SK-N-SH treated with all-trans-retinoic acid at 6 μM for 48 hours (cell line): ENCODE measurements at regions not wholly inside any gene's neighbourhood (a gene's known extent, or its start where the extent isn't known, plus 50 kb on each side); places are given as distances from the start of the nearest gene placed in this dataset.

Experiments used
- ATAC-seq: fragments of 200-7000 bp; cut with Tn5 transposase; 3 replicates; pipeline ENCODE4 v1.9.1; 2020; ENCODE audit warnings: mild to moderate bottlenecking, moderate library complexity
- ARNTL ChIP-seq: fragments of 450-650 bp; formaldehyde crosslinking; IDR thresholded peaks from 2 replicates; pipeline ENCODE4 v1.5.0; 2020; ENCODE audit warnings: low read depth, mild to moderate bottlenecking, moderate library complexity, borderline replicate concordance
- BACH2 ChIP-seq: fragments of 250-450 bp; sonication (Bioruptor Pico); IDR thresholded peaks from 2 replicates; pipeline ENCODE4 v1.9.0; 2021; ENCODE audit warnings: mild to moderate bottlenecking, borderline replicate concordance
- CSDC2 ChIP-seq: fragments of 250-450 bp; sonication (Bioruptor Pico); IDR thresholded peaks from 2 replicates; pipeline ENCODE4 v1.5.0; 2020; ENCODE audit warnings: mild to moderate bottlenecking, moderate library complexity
- CSRNP3 ChIP-seq: fragments of 250-450 bp; sonication (Bioruptor Pico); IDR thresholded peaks from 2 replicates; pipeline ENCODE4 v1.5.1; 2021; ENCODE audit warnings: mild to moderate bottlenecking, moderate library complexity
- ESRRG ChIP-seq: fragments of 250-450 bp; sonication (Bioruptor Pico); IDR thresholded peaks from 2 replicates; pipeline ENCODE4 v1.6.1; 2021; ENCODE audit warnings: mild to moderate bottlenecking
- GLIS3 ChIP-seq: fragments of 250-450 bp; sonication (Bioruptor Pico); IDR thresholded peaks from 2 replicates; pipeline ENCODE4 v1.5.0; 2020; ENCODE audit warnings: mild to moderate bottlenecking, moderate library complexity
- ISL1 ChIP-seq: fragments of 250-450 bp; sonication (Bioruptor Pico); IDR thresholded peaks from 2 replicates; pipeline ENCODE4 v2.1.2; 2022; ENCODE audit warnings: mild to moderate bottlenecking, moderate library complexity
- OSR1 ChIP-seq: fragments of 250-450 bp; sonication (Bioruptor Pico); IDR thresholded peaks from 2 replicates; pipeline ENCODE4 v1.8.0; 2022; ENCODE audit warnings: moderate library complexity, mild to moderate bottlenecking, inconsistent platforms
- PATZ1 ChIP-seq: fragments of 250-450 bp; sonication (Bioruptor Pico); IDR thresholded peaks from 2 replicates; pipeline ENCODE4 v1.8.0; 2020; ENCODE audit warnings: mild to moderate bottlenecking, moderate library complexity, borderline replicate concordance
- PPARA ChIP-seq: fragments of 250-450 bp; sonication (Bioruptor Pico); IDR thresholded peaks from 2 replicates; pipeline ENCODE4 v1.5.0; 2020; ENCODE audit warnings: mild to moderate bottlenecking, borderline replicate concordance
- RARB ChIP-seq: fragments of 250-450 bp; sonication (Bioruptor Pico); IDR thresholded peaks from 2 replicates; pipeline ENCODE4 v1.8.0; 2021; ENCODE audit warnings: mild to moderate bottlenecking, moderate library complexity
- SNAI2 ChIP-seq: fragments of 250-450 bp; sonication (Bioruptor Pico); IDR thresholded peaks from 2 replicates; pipeline ENCODE4 v1.5.0; 2020; ENCODE audit warnings: mild to moderate bottlenecking, moderate library complexity
- TCF4 ChIP-seq: fragments of 250-450 bp; sonication (Bioruptor Pico); IDR thresholded peaks from 2 replicates; pipeline ENCODE4 v1.8.0; 2021; ENCODE audit warnings: mild to moderate bottlenecking, moderate library complexity, borderline replicate concordance
- TOX ChIP-seq: fragments of 250-450 bp; sonication (Bioruptor Pico); IDR thresholded peaks from 2 replicates; pipeline ENCODE4 v1.8.0; 2021; ENCODE audit warnings: mild to moderate bottlenecking, moderate library complexity, borderline replicate concordance
- TSHZ2 ChIP-seq: fragments of 250-450 bp; sonication (Bioruptor Pico); IDR thresholded peaks from 2 replicates; pipeline ENCODE4 v1.5.0; 2020; ENCODE audit warnings: mild to moderate bottlenecking, moderate library complexity
- ZC3H10 ChIP-seq: fragments of 250-450 bp; sonication (Bioruptor Pico); IDR thresholded peaks from 2 replicates; pipeline ENCODE4 v1.5.1; 2021; ENCODE audit warnings: mild to moderate bottlenecking, moderate library complexity
- ZFP3 ChIP-seq: fragments of 250-450 bp; sonication (Bioruptor Pico); IDR thresholded peaks from 2 replicates; pipeline ENCODE4 v1.5.0; 2020; ENCODE audit warnings: mild to moderate bottlenecking, moderate library complexity
- ZFP30 ChIP-seq: fragments of 450-650 bp; formaldehyde crosslinking; IDR thresholded peaks from 2 replicates; pipeline ENCODE4 v1.5.0; 2022; ENCODE audit warnings: mild to moderate bottlenecking, moderate library complexity
- ZNF565 ChIP-seq: fragments of 450-650 bp; formaldehyde crosslinking; conservative IDR thresholded peaks from 2 replicates; pipeline ENCODE4 v1.5.0; 2020; ENCODE audit warnings: low read depth, mild to moderate bottlenecking, moderate library complexity
- ZNF70 ChIP-seq: fragments of 450-650 bp; formaldehyde crosslinking; IDR thresholded peaks from 2 replicates; pipeline ENCODE4 v1.5.0; 2020; ENCODE audit warnings: mild to moderate bottlenecking, moderate library complexity
- ZNF8 ChIP-seq: fragments of 450-650 bp; formaldehyde crosslinking; IDR thresholded peaks from 2 replicates; pipeline ENCODE4 v1.5.0; 2020; ENCODE audit warnings: mild to moderate bottlenecking, moderate library complexity
- TF ChIP-seq, protein P1 (sequence below): fragments of 250-450 bp; sonication (Bioruptor Pico); IDR thresholded peaks from 2 replicates; pipeline ENCODE4 v1.5.1; 2020; ENCODE audit warnings: low read depth, mild to moderate bottlenecking, moderate library complexity
- TF ChIP-seq, protein P2 (sequence below): fragments of 250-450 bp; sonication (Bioruptor Pico); IDR thresholded peaks from 2 replicates; pipeline ENCODE4 v1.8.0; 2021; ENCODE audit warnings: low read depth, mild to moderate bottlenecking, moderate library complexity, borderline replicate concordance

DNA sequence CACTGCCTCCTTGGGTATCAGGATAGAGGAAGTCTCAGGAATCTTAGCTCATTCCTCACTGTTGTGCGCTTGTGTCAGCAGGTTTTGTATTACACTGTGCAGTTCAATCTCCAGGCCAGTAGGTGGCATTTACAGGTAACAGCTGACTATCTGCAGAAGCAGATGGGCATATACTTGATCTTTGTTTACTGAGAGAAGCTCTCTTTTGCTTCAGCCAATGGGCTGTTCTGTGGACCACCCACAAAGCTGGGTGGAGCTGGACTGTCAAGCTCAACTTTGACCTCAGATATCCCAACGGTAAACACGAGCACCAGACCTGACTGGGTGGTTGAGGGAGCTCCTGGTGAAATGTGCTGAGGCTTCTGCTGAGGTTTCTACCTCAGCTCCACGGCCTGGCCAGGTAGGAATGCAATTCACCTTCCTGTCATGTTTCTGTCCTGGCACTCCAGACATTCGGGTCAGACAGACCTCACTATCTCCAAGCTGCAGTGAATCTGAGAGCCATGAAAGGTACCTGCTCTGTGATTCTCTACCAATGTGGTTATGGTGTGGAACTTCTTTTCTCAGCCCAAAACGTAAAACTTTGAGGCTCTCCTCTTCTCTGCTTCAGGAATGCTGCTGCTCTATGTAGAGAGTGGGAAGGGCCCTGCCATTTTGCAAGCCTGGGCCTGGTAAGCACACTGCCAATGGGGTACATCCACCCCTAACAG lies 167.9 kb upstream of the ACTBL2 start:
- ATAC-seq, result peak; percentile 85
- TF ChIP-seq BACH2 (CRISPR knock-in tag) (no peak), TCF4 (CRISPR knock-in tag) (no peak), OSR1 (CRISPR knock-in tag) (no peak), ESRRG (CRISPR knock-in tag) (no peak), TSHZ2 (no peak), PATZ1 (CRISPR knock-in tag) (no peak), ZNF8 (no peak), RARB (CRISPR knock-in tag) (no peak), CSDC2 (CRISPR knock-in tag) (no peak), ZC3H10 (CRISPR knock-in tag) (no peak), ZNF565 (CRISPR knock-in tag) (no peak), ZFP30 (no peak), CSRNP3 (CRISPR knock-in tag) (no peak), TOX (CRISPR knock-in tag) (no peak), ARNTL (CRISPR knock-in tag) (no peak), GLIS3 (CRISPR knock-in tag) (no peak)
- TF ChIP-seq, protein P1, sequence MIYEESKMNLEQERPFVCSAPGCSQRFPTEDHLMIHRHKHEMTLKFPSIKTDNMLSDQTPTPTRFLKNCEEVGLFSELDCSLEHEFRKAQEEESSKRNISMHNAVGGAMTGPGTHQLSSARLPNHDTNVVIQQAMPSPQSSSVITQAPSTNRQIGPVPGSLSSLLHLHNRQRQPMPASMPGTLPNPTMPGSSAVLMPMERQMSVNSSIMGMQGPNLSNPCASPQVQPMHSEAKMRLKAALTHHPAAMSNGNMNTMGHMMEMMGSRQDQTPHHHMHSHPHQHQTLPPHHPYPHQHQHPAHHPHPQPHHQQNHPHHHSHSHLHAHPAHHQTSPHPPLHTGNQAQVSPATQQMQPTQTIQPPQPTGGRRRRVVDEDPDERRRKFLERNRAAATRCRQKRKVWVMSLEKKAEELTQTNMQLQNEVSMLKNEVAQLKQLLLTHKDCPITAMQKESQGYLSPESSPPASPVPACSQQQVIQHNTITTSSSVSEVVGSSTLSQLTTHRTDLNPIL (CRISPR knock-in tag), result no peak

DNA sequence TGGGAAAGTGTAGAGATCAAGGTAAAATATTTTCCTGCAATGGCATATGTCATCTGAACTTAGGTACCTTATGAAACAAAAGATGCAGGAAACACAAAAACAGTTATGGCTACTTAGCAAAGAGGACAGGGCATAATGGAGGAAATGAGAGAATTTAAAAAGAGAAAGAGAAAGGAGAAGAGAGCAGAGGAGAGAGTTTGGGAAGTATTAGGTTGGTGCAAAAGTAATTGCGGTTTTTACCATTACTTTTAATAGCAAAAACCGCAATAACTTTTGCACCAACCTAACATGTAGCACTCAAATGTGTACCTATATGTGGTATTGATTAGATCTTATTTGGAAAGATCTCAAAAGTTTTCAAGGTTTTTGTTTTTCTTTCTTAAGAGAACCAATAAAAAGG lies 160.1 kb upstream of the ACTBL2 start:
- no peak for ATAC-seq
- TF ChIP-seq GLIS3 (CRISPR knock-in tag) (no peak), TOX (CRISPR knock-in tag) (no peak), ZNF565 (CRISPR knock-in tag) (no peak), ARNTL (CRISPR knock-in tag) (no peak), OSR1 (CRISPR knock-in tag) (no peak), ISL1 (CRISPR knock-in tag) (no peak), ZC3H10 (CRISPR knock-in tag) (no peak), TCF4 (CRISPR knock-in tag) (no peak), CSRNP3 (CRISPR knock-in tag) (no peak), BACH2 (CRISPR knock-in tag) (no peak), SNAI2 (no peak), TSHZ2 (no peak), ZNF70 (CRISPR knock-in tag) (no peak), ESRRG (CRISPR knock-in tag) (no peak), ZNF8 (no peak), ZFP3 (CRISPR knock-in tag) (no peak), PPARA (CRISPR knock-in tag) (no peak), RARB (CRISPR knock-in tag) (no peak)
- TF ChIP-seq, protein P1 (CRISPR knock-in tag), result no peak
- TF ChIP-seq, protein P2, sequence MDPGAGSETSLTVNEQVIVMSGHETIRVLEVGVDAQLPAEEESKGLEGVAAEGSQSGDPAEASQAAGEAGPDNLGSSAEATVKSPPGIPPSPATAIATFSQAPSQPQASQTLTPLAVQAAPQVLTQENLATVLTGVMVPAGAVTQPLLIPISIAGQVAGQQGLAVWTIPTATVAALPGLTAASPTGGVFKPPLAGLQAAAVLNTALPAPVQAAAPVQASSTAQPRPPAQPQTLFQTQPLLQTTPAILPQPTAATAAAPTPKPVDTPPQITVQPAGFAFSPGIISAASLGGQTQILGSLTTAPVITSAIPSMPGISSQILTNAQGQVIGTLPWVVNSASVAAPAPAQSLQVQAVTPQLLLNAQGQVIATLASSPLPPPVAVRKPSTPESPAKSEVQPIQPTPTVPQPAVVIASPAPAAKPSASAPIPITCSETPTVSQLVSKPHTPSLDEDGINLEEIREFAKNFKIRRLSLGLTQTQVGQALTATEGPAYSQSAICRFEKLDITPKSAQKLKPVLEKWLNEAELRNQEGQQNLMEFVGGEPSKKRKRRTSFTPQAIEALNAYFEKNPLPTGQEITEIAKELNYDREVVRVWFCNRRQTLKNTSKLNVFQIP (CRISPR knock-in tag), result no peak
